Right lobe of liver (tissue), 6 donors: ENCODE measurements at regions not wholly inside any gene's neighbourhood (a gene's known extent, or its start where the extent isn't known, plus 50 kb on each side); places are given as distances from the start of the nearest gene placed in this dataset.

Source experiments
- ATAC-seq, 4 donors: fragments of 200-7000 bp; cut with Tn5 transposase; one replicate each; pipeline ENCODE4 v1.9.1; 2020; ENCODE audit warnings: mild to moderate bottlenecking in 4 of 4, moderate library complexity in 4 of 4
- DNase-seq, 3 donors: peaks; one replicate each; pipeline ENCODE4 v3.0.0-alpha.2; 2020
- H3K27ac ChIP-seq, 3 donors: fragments of 200-600 bp; one replicate each; pipeline ENCODE4 v1.8.0; 2022
- H3K27me3 ChIP-seq, 2 donors: fragments of 200-600 bp; one replicate each; pipeline ENCODE4 v1.8.0; 2022
- H3K36me3 ChIP-seq, 4 donors: fragments of 200-600 bp; sonication (generic) in 1 of 4; one replicate each; pipeline versions ENCODE4 v1.5.1 to v1.8.0; 2017 to 2022; ENCODE audit warnings: control low read depth in 1 of 4
- H3K4me1 ChIP-seq, 4 donors: fragments of 200-600 bp; sonication (generic) in 1 of 4; one replicate each; pipeline versions ENCODE4 v1.5.1 to v1.8.0; 2017 to 2022; ENCODE audit warnings: control low read depth in 1 of 4
- H3K4me3 ChIP-seq, 3 donors: fragments of 200-600 bp; one replicate each; pipeline ENCODE4 v1.8.0; 2022
- H3K9me3 ChIP-seq, 4 donors: fragments of 200-600 bp; sonication (generic) in 1 of 4; one replicate each; pipeline versions ENCODE4 v1.5.1 to v1.8.0; 2017 to 2022; ENCODE audit warnings: control low read depth in 1 of 4
- POLR2A ChIP-seq: fragments of 450-650 bp; IDR thresholded peaks from one replicate; pipeline ENCODE4 v1.6.1; 2017; ENCODE audit warnings: antibody characterized with exemption, mild to moderate bottlenecking
- WGBS: methylation state at CpG from one replicate; pipeline ENCODE4 v1.1.6; 2018; ENCODE audit warnings: low coverage, low lambda C conversion rate; ENCODE audit not compliant: insufficient coverage; ENCODE audit errors: missing lambda C conversion rate; 5-methylcytosine and 5-hydroxymethylcytosine counted together
- intact Hi-C, 2 donors: fragments of 100-400 bp; cut with DNase I; formaldehyde crosslinking; loops; one replicate each; pipeline versions ENCODE4 v1.11.2 to v1.14.1; 2022
- TF ChIP-seq, protein P1 (sequence below), 4 donors: fragments of 200-600 bp in 3 of 4; fragments of 450-650 bp in 1 of 4; IDR thresholded peaks; one replicate each; pipeline versions ENCODE4 v1.5.1 to v1.8.0; 2016 to 2022; ENCODE audit warnings: antibody characterized with exemption in 4 of 4, mild to moderate bottlenecking in 2 of 4
- donor health status: DM: no; HTN: yes; CAD: no.
- donor health status: DM: no; HTN: no; CAD: no.
- donor health status: DM: no; HTN: no; CAD: no.
- donor health status: DM: no; HTN: yes; CAD: no.
- donor health status: DM: no; HTN: yes; CAD: no.

DNA sequence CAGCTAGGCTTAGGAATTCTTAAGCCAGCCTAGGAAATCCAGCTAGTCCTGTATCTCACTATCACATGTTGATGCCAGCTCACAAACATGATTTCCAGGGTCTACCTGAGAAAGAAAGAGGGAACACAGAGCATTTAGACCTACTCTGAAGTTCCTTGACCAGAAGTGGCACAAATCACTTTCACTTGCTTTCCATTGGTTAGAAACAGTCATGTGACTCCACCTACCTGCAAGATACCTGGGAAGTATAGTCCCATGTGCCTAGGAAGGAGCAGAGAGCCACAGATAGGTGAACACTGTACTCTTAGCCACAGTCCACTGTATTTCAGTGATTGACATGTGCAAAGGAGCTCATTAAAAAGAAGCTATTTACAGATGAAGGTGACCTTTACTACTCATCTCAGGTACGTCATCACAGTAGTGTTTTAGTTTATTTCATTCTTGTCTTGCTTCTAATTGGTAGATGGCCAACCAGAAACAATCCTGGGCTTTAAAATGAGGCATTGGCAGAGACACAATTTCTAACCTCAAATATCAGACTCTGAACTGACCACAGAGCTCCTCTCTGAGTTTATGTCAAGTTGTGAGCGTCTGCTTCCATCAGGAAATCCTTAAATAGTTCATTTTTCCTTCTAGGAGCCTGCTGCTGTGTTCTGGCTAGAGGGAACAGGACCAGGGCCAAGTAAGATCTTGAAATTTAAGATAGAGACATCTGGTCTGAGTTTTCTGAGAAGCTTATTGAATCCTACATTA lies 340.7 kb downstream of the TLE4 start:
- WGBS, result 27% methylated on average over 2 of the region's 2 CpGs
- ATAC-seq (no peak), DNase-seq (no peak)
- Histone ChIP-seq H3K4me1 (no peaks in the 10 kb centered on the region), H3K9me3 (no peaks in the 10 kb centered on the region), H3K27me3 (no peaks in the 10 kb centered on the region), H3K36me3 (no peaks in the 10 kb centered on the region), H3K27ac (no peak overlapping the region), H3K4me3 (no peak overlapping the region)
- no peak for TF ChIP-seq POLR2A
- TF ChIP-seq, protein P1, sequence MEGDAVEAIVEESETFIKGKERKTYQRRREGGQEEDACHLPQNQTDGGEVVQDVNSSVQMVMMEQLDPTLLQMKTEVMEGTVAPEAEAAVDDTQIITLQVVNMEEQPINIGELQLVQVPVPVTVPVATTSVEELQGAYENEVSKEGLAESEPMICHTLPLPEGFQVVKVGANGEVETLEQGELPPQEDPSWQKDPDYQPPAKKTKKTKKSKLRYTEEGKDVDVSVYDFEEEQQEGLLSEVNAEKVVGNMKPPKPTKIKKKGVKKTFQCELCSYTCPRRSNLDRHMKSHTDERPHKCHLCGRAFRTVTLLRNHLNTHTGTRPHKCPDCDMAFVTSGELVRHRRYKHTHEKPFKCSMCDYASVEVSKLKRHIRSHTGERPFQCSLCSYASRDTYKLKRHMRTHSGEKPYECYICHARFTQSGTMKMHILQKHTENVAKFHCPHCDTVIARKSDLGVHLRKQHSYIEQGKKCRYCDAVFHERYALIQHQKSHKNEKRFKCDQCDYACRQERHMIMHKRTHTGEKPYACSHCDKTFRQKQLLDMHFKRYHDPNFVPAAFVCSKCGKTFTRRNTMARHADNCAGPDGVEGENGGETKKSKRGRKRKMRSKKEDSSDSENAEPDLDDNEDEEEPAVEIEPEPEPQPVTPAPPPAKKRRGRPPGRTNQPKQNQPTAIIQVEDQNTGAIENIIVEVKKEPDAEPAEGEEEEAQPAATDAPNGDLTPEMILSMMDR (IDR thresholded peaks at IDR 0.05), result no peak
- intact Hi-C loops, result no loop called here

DNA sequence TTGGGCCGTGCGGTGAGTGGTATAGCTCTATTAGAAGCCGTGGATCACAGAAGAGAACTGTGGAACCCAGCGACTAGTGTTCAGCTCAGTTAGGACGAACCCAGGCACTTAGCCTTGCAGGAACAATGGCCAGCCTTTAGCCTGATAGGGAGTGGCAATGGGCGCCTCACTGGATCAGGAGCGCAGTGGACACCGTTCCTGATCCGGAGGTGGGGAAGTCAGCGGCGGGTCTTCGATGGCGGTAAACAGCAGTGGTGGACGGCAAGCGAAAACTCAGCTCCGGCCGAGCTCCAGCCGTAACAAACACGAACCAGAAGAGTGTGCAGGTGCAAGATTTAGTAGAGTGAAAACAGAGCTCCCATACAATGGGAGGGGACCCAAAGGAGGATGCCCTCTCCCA lies 340.0 kb downstream of the TLE4 start:
- Histone ChIP-seq H3K27me3 (no peaks in the 10 kb centered on the region), H3K4me1 (no peaks in the 10 kb centered on the region), H3K9me3 (no peaks in the 10 kb centered on the region), H3K36me3 (no peaks in the 10 kb centered on the region), H3K4me3 (no peak overlapping the region), H3K27ac (no peak overlapping the region)
- no peak for DNase-seq
- TF ChIP-seq, protein P1 (IDR thresholded peaks at IDR 0.05), result no peak
- no peak for TF ChIP-seq POLR2A
- no peak for ATAC-seq
- 60% methylated on average over 1 of the region's 19 CpGs for WGBS
- intact Hi-C loops, result no loop called here

DNA sequence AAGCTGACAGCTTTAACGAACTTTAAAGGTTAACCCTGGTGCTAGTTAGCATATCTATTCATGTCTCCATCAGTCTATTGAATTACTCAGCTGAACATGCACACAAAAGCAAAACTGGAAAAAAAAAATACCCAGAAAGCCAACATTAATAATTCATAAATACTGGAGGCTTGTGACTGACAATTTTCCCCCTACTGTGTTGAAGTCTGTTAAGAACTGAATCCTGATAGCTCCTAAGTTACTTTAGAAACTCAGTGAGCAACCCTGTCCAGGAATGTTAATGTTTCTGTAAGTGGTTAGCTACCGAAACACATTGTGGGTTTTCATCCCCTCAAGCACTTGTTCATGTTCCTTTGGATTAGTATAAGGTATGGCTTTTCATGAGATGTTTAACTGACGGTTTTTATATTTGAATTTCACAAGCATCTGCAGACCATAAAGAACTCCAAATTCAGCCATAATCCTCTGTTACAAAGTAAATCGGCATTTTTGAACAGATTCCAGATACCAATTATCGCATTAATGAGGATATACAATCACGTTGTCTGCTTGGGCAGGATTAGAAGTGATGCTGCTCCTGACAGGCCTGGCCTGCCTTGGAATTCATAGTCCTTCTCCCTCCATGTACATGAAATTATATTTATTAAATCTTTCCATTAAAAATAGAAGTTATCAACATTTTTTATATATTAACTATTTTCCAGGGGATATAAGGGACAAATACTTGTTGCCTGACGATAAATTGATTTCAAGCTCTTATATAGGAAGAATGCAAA lies 331.2 kb downstream of the TLE4 start:
- ATAC-seq (no peak), DNase-seq (no peak)
- no peaks in the 10 kb centered on the region for H3K36me3 ChIP-seq
- no peak for TF ChIP-seq POLR2A
- TF ChIP-seq, protein P1 (IDR thresholded peaks at IDR 0.05), result no peak
- 67% methylated on average over 7 of the region's 7 CpGs for WGBS
- intact Hi-C loops, result no loop called here
- H3K4me1 ChIP-seq, result no peaks in the 10 kb centered on the region
- no peak overlapping the region for H3K4me3 ChIP-seq
- no peaks in the 10 kb centered on the region for H3K9me3 ChIP-seq
- no peak overlapping the region for H3K27ac ChIP-seq
- H3K27me3 ChIP-seq, result no peaks in the 10 kb centered on the region

DNA sequence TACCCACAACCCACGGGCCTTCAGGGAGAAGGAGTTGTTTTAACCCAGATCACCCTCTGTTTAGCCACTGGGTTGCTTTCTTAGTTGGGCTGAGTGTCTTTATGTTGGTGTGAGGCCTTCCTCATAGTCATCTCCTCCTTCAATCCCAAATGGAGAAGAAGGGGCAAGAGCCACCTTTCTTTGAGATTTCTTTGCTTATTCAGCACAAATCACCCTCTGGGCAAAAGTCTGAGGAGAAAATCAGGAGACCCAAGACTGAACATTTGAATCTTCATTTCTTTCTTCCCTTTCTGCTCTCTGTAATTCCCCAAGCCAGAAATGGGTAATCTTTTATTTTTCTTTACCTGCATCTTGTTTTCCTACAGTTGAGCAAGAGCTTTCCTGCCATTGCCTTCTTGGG lies 329.0 kb downstream of the TLE4 start:
- WGBS, result 33% methylated on average over 1 of the region's 1 CpG
- H3K9me3 ChIP-seq, result no peaks in the 10 kb centered on the region

More for the DNA sequence above, 329.0 kb downstream of the TLE4 start:
- intact Hi-C loops, result no loop called here
- no peak for TF ChIP-seq POLR2A
- TF ChIP-seq, protein P1 (IDR thresholded peaks at IDR 0.05), result no peak
- H3K36me3 ChIP-seq, result no peaks in the 10 kb centered on the region
- no peaks in the 10 kb centered on the region for H3K27me3 ChIP-seq
- DNase-seq (no peak), ATAC-seq (no peak)
- H3K4me1 ChIP-seq, result no peaks in the 10 kb centered on the region
- H3K27ac ChIP-seq, result no peak overlapping the region
- H3K4me3 ChIP-seq, result no peak overlapping the region
